HG02759 (cell line): ENCODE measurements at regions not wholly inside any gene's neighbourhood (a gene's known extent, or its start where the extent isn't known, plus 50 kb on each side); places are given as distances from the start of the nearest gene placed in this dataset.

Source experiments
- ATAC-seq: cut with Tn5 transposase; IDR thresholded peaks from one replicate; pipeline ENCODE4 v1.9.1; 2021; ENCODE audit warnings: mild to moderate bottlenecking, moderate library complexity; ENCODE audit not compliant: unreplicated experiment

GRCh38 chr9:23290973-23291372 is 535.1 kb downstream of the ELAVL2 start:
- no peak for ATAC-seq

DNA sequence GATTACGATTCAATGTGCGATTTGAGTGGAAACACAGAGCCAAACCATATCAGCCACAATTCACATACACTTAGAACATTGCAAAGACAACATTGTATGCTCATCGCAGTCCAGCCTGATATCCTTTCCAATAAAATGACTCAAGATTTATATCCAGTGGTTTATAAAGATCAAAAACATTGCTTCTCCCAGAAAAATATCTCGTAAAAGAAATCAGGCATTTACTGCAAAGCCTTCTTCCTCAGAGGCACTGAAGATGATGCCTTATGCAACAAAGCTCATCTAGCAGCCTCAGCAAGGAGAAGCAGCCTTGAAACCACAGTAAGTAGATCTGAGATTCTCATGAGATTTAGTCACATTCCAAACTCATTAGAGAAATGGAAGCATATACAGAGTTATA is 523.8 kb downstream of the ELAVL2 start:
- ATAC-seq: no peak

GRCh38 chr9:23306731-23307130 is 519.3 kb downstream of the ELAVL2 start:
- ATAC-seq: no peak

DNA sequence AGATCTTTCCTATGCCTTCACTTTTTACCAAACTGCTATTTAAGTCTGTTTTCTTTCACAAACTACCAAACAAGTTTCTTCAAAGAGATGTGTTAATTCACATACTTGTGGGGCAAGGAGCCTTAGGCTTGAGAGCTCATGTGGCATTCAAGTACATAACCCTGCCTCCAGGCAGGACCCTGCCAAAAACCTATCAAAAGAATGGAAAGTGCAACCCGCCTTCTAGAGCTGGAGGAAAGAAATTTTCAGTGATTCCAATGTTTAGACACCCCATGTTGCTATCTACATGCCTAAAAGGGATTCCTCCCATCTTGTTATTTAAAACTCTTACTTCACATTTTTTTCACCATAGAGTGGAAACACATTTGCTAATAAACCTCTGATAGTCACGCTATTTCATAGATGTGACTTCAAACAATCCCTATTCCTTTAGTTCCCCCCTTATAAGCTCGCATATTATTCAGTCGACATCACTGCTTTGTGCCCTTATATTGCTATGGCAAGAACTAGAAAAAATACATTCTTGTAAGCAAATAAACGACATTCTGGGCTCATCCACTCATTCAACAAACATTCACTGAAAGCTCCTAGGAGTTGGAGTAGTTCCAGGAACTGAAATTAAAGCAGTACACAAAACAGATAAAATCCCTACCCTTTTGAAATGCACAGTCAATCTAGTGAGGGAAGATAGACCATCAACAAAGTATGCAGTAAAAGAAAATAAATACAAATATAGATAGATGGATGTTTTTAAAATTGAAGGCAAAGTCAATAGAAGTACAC is 518.1 kb downstream of the ELAVL2 start:
- ATAC-seq: no peak

DNA sequence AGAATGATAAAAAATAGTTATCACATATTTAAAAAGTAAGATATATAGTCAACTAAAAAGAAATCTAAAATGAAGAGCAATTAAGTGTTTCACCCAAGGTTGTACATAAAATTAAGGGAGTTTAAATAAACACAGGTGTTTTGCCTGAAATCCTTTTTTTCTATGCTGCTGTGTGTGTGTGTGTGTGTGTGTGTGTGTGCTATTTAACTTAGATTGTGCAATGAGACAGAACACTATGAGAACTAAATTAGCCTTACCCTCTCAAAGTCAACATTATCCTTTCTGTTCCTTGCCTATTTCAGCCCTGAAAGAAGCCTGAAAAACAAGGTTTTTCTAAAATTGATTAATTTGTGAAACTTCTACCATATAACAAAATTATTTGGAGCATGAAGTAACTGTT is 516.2 kb downstream of the ELAVL2 start:
- no peak for ATAC-seq

GRCh38 chr9:23314247-23314646 is 511.8 kb downstream of the ELAVL2 start:
- no peak for ATAC-seq

- ATAC-seq: no peak
Measured at GRCh38 chr9:23319092-23319491, 506.9 kb downstream of the ELAVL2 start.

DNA sequence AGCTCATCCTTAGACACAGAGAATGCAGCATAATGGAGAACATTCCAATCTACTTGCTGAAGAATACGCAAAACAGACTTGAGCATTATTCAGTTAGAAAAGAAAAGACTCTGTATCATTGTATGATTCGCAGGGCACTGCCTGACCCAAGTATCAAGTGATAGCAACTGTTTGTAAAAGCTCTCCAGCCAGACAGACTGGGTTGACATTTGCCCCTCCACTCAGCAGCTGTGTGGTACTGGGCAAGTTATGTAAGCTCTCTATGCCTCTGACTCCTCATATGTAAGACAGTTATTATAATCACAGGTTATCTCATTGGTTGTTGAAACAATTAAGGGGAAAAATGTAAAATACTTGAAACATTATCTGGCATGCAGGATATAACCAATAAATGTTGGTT is 505.0 kb downstream of the ELAVL2 start:
- ATAC-seq: no peak

DNA sequence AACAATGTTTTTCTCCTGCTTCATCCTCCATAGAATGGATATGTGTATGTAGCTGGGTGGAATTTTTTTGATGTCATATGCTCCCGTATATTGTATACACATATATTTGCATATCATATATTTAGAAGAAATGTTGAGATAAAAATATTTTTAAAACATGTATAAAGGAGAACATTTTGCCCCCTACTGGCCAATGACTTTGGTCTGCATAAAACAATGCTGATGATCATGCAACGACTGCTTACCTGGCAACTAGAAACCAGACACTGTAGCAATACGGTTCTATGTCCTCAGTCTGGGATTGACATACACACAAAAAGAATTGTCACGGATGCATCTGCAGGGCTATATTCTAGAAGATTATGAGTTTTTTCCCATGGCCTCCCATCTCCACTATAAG is 503.6 kb downstream of the ELAVL2 start:
- ATAC-seq: no peak

DNA sequence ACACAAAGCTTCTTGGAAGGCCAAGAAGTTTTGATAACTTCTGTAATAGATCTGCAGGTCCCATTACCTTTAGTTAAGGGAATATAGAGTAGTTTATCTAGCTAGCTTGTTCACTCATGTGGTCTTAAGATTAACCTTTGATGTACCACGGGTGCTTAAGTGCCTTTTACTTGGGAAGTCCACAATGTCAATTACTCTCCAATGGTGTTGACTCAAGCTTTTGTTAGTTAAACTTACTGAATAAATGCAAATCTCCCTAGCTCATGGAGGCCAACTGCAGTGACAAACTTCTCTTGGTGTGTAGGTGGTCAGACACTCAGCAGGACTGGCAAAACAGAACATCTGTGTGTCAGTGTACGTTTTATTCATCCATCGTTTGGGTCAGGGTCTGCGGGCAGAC is 501.5 kb downstream of the ELAVL2 start:
- ATAC-seq: no peak

DNA sequence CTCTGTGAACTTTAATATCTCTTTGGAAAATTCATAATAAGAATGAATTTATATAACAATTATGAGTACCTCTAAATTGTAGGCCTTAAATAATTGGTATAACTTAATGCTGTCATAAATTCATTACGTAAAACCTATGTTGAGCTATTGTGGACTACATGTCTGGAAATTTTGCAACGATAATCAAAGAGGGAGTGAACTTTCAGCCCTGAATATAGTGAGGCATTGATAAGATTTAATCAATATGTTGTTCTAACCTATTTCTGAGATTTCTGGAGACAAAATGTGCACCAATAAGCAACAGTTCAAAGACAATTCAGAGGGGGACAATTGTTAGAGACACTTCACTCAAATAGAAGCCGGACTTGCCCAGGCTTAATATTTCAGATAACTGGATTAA is 499.4 kb downstream of the ELAVL2 start:
- no peak for ATAC-seq

GRCh38 chr9:23341346-23341745 is 484.7 kb downstream of the ELAVL2 start:
- no peak for ATAC-seq

- ATAC-seq: no peak
Measured at GRCh38 chr9:23342291-23342690, 483.7 kb downstream of the ELAVL2 start.

DNA sequence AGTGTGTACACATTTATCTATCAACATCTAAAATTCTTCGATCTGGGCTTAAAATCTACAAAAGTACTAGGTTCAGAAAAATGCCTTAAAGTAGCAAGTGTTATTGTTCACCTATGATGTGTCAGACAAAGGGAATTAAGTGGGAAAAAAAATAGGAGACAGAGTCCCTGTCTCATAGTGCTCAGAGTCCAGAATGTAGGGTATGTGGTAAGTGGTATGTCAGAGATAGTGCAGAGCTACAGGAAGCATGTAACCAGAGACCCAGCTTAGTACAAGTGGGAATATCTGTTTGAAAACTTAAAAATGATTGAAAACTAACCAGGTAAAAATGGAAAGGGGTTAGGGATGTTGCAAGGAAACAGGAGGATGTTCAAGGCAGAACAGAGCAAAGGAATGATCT is 482.8 kb downstream of the ELAVL2 start:
- ATAC-seq: no peak

- ATAC-seq: no peak
Measured at GRCh38 chr9:23361096-23361495, 464.9 kb downstream of the ELAVL2 start.

DNA sequence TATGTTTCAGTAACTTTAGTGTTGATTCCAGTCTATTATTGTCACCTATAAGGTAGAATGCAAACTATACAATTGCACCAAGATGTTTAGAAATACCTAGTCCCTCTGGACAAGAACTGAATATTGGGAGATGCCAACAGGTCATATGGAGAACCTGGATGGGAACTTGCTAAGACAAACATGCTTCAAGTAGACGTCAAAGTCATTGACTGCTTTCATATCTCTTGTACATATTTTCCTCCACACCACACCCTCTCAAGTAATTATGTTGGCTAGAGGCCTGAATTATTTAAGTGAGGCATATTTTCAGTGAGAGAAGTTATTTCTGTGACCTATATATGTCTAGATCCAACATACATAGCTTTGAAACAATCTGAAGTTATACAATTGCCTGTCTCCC is 453.3 kb downstream of the ELAVL2 start:
- no peak for ATAC-seq

DNA sequence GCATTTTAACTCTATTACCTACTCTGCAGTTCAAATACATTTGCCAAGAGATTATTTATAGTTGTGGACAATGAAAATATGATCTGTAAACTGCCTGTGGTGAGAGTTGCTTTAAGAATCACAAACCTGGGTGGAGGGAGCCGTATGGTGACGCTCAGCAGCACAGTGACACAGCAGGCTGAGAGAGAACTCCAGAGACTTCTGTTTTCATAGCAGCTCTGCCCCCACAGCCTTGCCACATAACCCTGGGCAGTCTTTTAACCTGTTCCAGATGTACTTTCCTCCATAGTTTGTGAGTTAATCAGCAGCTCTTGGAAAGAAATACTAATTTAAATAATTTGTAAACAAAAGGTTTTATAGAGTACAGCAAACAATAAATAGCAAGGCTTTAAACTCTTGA is 450.5 kb downstream of the ELAVL2 start:
- no peak for ATAC-seq

GRCh38 chr9:23379842-23380241 is 446.2 kb downstream of the ELAVL2 start:
- no peak for ATAC-seq

- ATAC-seq: no peak
Measured at GRCh38 chr9:23380821-23381220, 445.2 kb downstream of the ELAVL2 start.

GRCh38 chr9:23382418-23382817 is 443.6 kb downstream of the ELAVL2 start:
- no peak for ATAC-seq

GRCh38 chr9:23394189-23394588 is 431.9 kb downstream of the ELAVL2 start:
- ATAC-seq: no peak

- no peak for ATAC-seq
Measured at GRCh38 chr9:23408874-23409273, 417.2 kb downstream of the ELAVL2 start.

DNA sequence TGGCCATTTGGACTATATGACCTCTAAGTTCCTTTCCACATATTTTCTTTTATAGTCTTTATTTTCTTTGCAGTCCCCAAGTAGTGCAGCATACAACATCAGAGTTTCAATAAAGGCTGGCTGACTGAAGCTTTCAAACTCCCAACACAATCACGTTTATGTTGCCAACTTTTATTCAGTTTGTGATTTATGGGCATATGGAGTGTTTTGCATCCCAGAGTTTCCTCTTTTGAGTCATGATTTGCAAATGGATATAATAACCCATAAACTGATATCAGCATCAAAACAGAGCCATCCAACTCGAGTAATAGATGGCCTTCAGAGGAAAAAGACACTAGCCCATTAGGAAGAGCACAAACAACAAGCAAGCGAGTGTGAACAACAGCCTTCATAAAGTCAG is 414.0 kb downstream of the ELAVL2 start:
- no peak for ATAC-seq
